ENCODE measurements at regions not wholly inside any gene's neighbourhood (a gene's known extent, or its start where the extent isn't known, plus 50 kb on each side); places are given as distances from the start of the nearest gene placed in this dataset.

GRCh38 chr3:55245351-55245750 is 241.8 kb downstream of the WNT5A start:
- H3K9me3 ChIP-seq, result no peaks in the 10 kb centered on the region
- H3K4me1 ChIP-seq, result peaks cover 30% of the 10 kb centered on the region
- intact Hi-C loops (cut with DNase I), result no loop called here
- WGBS, 2 donors, result 79 to 84% methylated on average over 2 of the region's 2 CpGs
- no peaks in the 10 kb centered on the region for H3K36me3 ChIP-seq (replicated peaks in 1 of 2; ENCODE audit: insufficient read depth in 1 of 2, low read depth in 2 of 2)
- H3K4me3 ChIP-seq, result no peak overlapping the region
- no peak for DNase-seq
- H3K27ac ChIP-seq, result no peak overlapping the region
- TF ChIP-seq POLR2A (IDR thresholded peaks at IDR 0.05), result no peak
- TF ChIP-seq, protein P1, sequence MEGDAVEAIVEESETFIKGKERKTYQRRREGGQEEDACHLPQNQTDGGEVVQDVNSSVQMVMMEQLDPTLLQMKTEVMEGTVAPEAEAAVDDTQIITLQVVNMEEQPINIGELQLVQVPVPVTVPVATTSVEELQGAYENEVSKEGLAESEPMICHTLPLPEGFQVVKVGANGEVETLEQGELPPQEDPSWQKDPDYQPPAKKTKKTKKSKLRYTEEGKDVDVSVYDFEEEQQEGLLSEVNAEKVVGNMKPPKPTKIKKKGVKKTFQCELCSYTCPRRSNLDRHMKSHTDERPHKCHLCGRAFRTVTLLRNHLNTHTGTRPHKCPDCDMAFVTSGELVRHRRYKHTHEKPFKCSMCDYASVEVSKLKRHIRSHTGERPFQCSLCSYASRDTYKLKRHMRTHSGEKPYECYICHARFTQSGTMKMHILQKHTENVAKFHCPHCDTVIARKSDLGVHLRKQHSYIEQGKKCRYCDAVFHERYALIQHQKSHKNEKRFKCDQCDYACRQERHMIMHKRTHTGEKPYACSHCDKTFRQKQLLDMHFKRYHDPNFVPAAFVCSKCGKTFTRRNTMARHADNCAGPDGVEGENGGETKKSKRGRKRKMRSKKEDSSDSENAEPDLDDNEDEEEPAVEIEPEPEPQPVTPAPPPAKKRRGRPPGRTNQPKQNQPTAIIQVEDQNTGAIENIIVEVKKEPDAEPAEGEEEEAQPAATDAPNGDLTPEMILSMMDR (IDR thresholded peaks at IDR 0.05), result no peak
- no peaks in the 10 kb centered on the region for H3K27me3 ChIP-seq
- no peak for ATAC-seq

GRCh38 chr3:55244247-55244646 is 242.9 kb downstream of the WNT5A start:
- peak; percentile 32 to 76 (median 55) for DNase-seq
- peaks cover 30% of the 10 kb centered on the region for H3K4me1 ChIP-seq

GRCh38 chr3:55243678-55244077 is 243.4 kb downstream of the WNT5A start:
- DNase-seq (peak in 1 of 4 donors; percentile 23), ATAC-seq (peak; percentile 35)
- Histone ChIP-seq H3K4me3 (no peak overlapping the region), H3K36me3 (replicated peaks in 1 of 2; ENCODE audit: insufficient read depth in 1 of 2, low read depth in 2 of 2) (no peaks in the 10 kb centered on the region), H3K27ac (peak overlapping the region in 2 of 4 donors; percentile 18 to 50), H3K27me3 (no peaks in the 10 kb centered on the region), H3K9me3 (no peaks in the 10 kb centered on the region), H3K4me1 (peaks cover 30% of the 10 kb centered on the region)
- no peak for TF ChIP-seq POLR2A (IDR thresholded peaks at IDR 0.05)
- TF ChIP-seq, protein P1 (IDR thresholded peaks at IDR 0.05), result no peak
- intact Hi-C loops (cut with DNase I), result no loop called here
- WGBS, 2 donors, result 45 to 53% methylated on average over 9 of the region's 9 CpGs

More at GRCh38 chr3:55244247-55244646, 242.9 kb downstream of the WNT5A start:
- TF ChIP-seq, protein P1 (IDR thresholded peaks at IDR 0.05), result no peak
- no peak for TF ChIP-seq POLR2A (IDR thresholded peaks at IDR 0.05)
- Histone ChIP-seq H3K27me3 (no peaks in the 10 kb centered on the region), H3K4me3 (no peak overlapping the region), H3K36me3 (replicated peaks in 1 of 2; ENCODE audit: insufficient read depth in 1 of 2, low read depth in 2 of 2) (no peaks in the 10 kb centered on the region), H3K9me3 (no peaks in the 10 kb centered on the region), H3K27ac (peak overlapping the region in 2 of 4 donors; percentile 18 to 50)
- 18 to 35% methylated on average over 1 of the region's 1 CpG for WGBS, 2 donors
- ATAC-seq, result peak; percentile 58
- intact Hi-C loops (cut with DNase I), result no loop called here

- TF ChIP-seq POLR2A (IDR thresholded peaks at IDR 0.05), result no peak
- TF ChIP-seq, protein P1 (IDR thresholded peaks at IDR 0.05), result no peak
- peaks cover 30% of the 10 kb centered on the region for H3K4me1 ChIP-seq
- ATAC-seq (no peak), DNase-seq (no peak)
- H3K27me3 ChIP-seq, result no peaks in the 10 kb centered on the region
- intact Hi-C loops (cut with DNase I), result no loop called here
- no peaks in the 10 kb centered on the region for H3K9me3 ChIP-seq
- 44 to 71% methylated on average over 4 of the region's 4 CpGs for WGBS, 2 donors
- no peak overlapping the region for H3K27ac ChIP-seq
- no peak overlapping the region for H3K4me3 ChIP-seq
- H3K36me3 ChIP-seq (replicated peaks in 1 of 2; ENCODE audit: insufficient read depth in 1 of 2, low read depth in 2 of 2), result no peaks in the 10 kb centered on the region
Measured at GRCh38 chr3:55242921-55243320, 244.2 kb downstream of the WNT5A start.

GRCh38 chr3:55241098-55241497 is 246.0 kb downstream of the WNT5A start:
- TF ChIP-seq POLR2A (IDR thresholded peaks at IDR 0.05), result no peak
- TF ChIP-seq, protein P1 (IDR thresholded peaks at IDR 0.05), result no peak
- intact Hi-C loops (cut with DNase I), result no loop called here
- Histone ChIP-seq H3K36me3 (replicated peaks in 1 of 2; ENCODE audit: insufficient read depth in 1 of 2, low read depth in 2 of 2) (no peaks in the 10 kb centered on the region), H3K9me3 (no peaks in the 10 kb centered on the region), H3K4me1 (peaks cover 25% of the 10 kb centered on the region), H3K27ac (no peak overlapping the region), H3K4me3 (no peak overlapping the region), H3K27me3 (no peaks in the 10 kb centered on the region)
- 87 to 97% methylated on average over 3 of the region's 3 CpGs for WGBS, 2 donors
- no peak for ATAC-seq
- DNase-seq, result no peak

Data from body of pancreas (tissue), 4 donors.